MM.1S (cell line): ENCODE measurements at regions not wholly inside any gene's neighbourhood (a gene's known extent, or its start where the extent isn't known, plus 50 kb on each side); places are given as distances from the start of the nearest gene placed in this dataset.

Source experiments
- EZH2 ChIP-seq: fragments of 300-600 bp; sonication (generic); optimal IDR thresholded peaks from 2 replicates; pipeline ENCODE3; 2017; ENCODE audit warnings: low read depth, mild to moderate bottlenecking, antibody characterized with exemption, low read length, mixed read lengths
- TF ChIP-seq, protein P1 (sequence below): fragments of 300-600 bp; sonication (generic); IDR thresholded peaks from 2 replicates; pipeline ENCODE4 v1.5.1; 2016; ENCODE audit warnings: antibody characterized with exemption, low read length, mixed read lengths

DNA sequence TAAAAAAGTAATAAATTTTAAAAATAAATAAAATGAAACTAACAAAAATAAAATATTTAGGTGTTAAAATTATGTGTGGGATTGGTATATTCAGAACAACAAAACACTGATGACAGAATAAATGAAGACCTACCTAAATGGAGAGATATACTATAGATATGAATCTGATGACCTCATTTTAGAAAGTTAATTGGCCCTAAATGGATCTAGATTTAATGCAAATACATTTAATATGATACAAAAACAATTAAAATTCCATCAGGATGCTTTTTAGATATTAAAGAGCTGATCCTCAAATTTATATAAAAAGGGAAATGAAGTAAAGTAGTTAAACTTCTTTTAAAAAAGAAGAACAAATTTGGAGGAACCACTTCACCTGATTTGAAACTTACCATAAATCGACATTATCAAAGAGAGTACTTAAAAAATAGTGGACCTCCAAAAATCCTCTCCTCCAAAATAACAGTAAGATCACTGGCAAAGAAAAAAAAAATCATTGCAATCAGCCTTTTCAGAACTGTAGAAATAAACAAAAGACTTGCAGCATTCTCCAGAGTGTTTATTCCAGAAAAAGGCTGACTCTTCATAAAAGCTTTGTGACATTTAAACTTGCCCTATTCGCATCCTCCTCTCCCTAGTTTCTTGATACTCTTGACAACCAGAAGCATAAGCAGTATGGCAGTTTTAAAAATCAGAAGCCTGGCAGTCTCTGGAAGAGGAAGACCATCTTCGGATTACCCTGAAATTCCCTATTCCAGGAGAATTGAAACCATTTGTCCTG, 125.9 kb upstream of the AKR1E2 start:
- TF ChIP-seq EZH2 = no peak
- TF ChIP-seq, protein P1, sequence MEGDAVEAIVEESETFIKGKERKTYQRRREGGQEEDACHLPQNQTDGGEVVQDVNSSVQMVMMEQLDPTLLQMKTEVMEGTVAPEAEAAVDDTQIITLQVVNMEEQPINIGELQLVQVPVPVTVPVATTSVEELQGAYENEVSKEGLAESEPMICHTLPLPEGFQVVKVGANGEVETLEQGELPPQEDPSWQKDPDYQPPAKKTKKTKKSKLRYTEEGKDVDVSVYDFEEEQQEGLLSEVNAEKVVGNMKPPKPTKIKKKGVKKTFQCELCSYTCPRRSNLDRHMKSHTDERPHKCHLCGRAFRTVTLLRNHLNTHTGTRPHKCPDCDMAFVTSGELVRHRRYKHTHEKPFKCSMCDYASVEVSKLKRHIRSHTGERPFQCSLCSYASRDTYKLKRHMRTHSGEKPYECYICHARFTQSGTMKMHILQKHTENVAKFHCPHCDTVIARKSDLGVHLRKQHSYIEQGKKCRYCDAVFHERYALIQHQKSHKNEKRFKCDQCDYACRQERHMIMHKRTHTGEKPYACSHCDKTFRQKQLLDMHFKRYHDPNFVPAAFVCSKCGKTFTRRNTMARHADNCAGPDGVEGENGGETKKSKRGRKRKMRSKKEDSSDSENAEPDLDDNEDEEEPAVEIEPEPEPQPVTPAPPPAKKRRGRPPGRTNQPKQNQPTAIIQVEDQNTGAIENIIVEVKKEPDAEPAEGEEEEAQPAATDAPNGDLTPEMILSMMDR = no peak
